OCI-LY7 (cell line): ENCODE measurements at regions not wholly inside any gene's neighbourhood (a gene's known extent, or its start where the extent isn't known, plus 50 kb on each side); places are given as distances from the start of the nearest gene placed in this dataset.

Experiments
- BruUV-seq: library from RNA; stranded (reverse); fragments of 400-500 nt; replicated peaks from 2 replicates; lab custom pipeline; 2021; lab: Mats Ljungman, UMichigan
- CTCF ChIA-PET: fragments of 300-600 bp; sonication (Branson Sonifier 250); formaldehyde crosslinking; loops from one replicate; lab custom pipeline; 2022; ENCODE audit warnings: antibody characterized with exemption; ENCODE audit not compliant: unreplicated experiment; lab: Charles Lee
- POLR2A ChIA-PET: fragments of 300-600 bp; sonication (Branson Sonifier 250); formaldehyde crosslinking; loops from one replicate; lab custom pipeline; 2022; ENCODE audit warnings: antibody characterized with exemption; lab: Charles Lee
- DNase-seq: peaks from one replicate; pipeline ENCODE4 v3.0.0-alpha.2; 2015; ENCODE audit warnings: low spot score
- H2AFZ ChIP-seq: fragments of 200-600 bp; sonication (generic), shearing (Covaris generic); 2 replicates; pipeline ENCODE4 v1.6.1; 2014; ENCODE audit warnings: mild to moderate bottlenecking, antibody characterized with exemption, low read length, moderate library complexity
- H3K27ac ChIP-seq: fragments of 200-600 bp; sonication (generic); 2 replicates; pipeline ENCODE4 v1.5.1; 2014; ENCODE audit warnings: mixed run types, low read depth, mild to moderate bottlenecking, moderate library complexity, low read length, inconsistent platforms; ENCODE audit not compliant: poor library complexity, severe bottlenecking
- H3K36me3 ChIP-seq: fragments of 200-600 bp; sonication (generic); 2 replicates; pipeline ENCODE4 v1.6.1; 2014; ENCODE audit warnings: mild to moderate bottlenecking, antibody characterized with exemption, low read length, moderate library complexity, mixed read lengths; ENCODE audit not compliant: insufficient read depth
- H3K4me1 ChIP-seq: fragments of 200-600 bp; sonication (generic); 2 replicates; pipeline ENCODE4 v1.5.1; 2014; ENCODE audit warnings: mild to moderate bottlenecking, low read length; ENCODE audit not compliant: insufficient read depth, poor library complexity, severe bottlenecking
- H3K4me2 ChIP-seq: fragments of 200-600 bp; sonication (generic); 2 replicates; pipeline ENCODE4 v1.6.1; 2014; ENCODE audit warnings: mild to moderate bottlenecking, low read length
- H3K4me3 ChIP-seq: fragments of 200-600 bp; sonication (generic); 2 replicates; pipeline ENCODE4 v1.5.1; 2014; ENCODE audit warnings: mild to moderate bottlenecking, low read depth, low read length; ENCODE audit not compliant: poor library complexity, severe bottlenecking
- H3K79me2 ChIP-seq: fragments of 200-600 bp; sonication (generic); 2 replicates; pipeline ENCODE4 v1.6.1; 2016; ENCODE audit warnings: low read depth, mild to moderate bottlenecking, low read length, moderate library complexity, mixed read lengths; ENCODE audit not compliant: insufficient read depth
- H3K9me2 ChIP-seq: fragments of 200-600 bp; sonication (generic); 2 replicates; pipeline ENCODE4 v1.6.1; 2016; ENCODE audit warnings: mild to moderate bottlenecking, low read length, mixed read lengths; ENCODE audit not compliant: insufficient read depth
- H3K9me3 ChIP-seq: fragments of 200-600 bp; sonication (generic); 2 replicates; pipeline ENCODE4 v1.6.1; 2014; ENCODE audit warnings: mild to moderate bottlenecking, mixed run types, low read length, mixed read lengths
- H4K20me1 ChIP-seq: fragments of 200-600 bp; sonication (generic); 2 replicates; pipeline ENCODE4 v1.6.1; 2014; ENCODE audit warnings: mild to moderate bottlenecking, antibody characterized with exemption, low read length, moderate library complexity, mixed read lengths; ENCODE audit not compliant: insufficient read depth
- EZH2phosphoT487 ChIP-seq: fragments of 200-600 bp; sonication (generic); IDR thresholded peaks from 2 replicates; pipeline ENCODE4 v1.6.1; 2018; ENCODE audit warnings: low read depth, borderline replicate concordance, mild to moderate bottlenecking, mixed run types, antibody characterized with exemption, low read length, moderate library complexity, mixed read lengths
- intact Hi-C: fragments of 100-400 bp; cut with micrococcal nuclease; formaldehyde crosslinking; loops from one replicate; pipeline ENCODE4 v1.10.0; 2022; ENCODE audit not compliant: unreplicated experiment
- TF ChIP-seq, protein P1 (sequence below): fragments of 200-600 bp; sonication (generic); conservative IDR thresholded peaks from 2 replicates; pipeline ENCODE4 v1.5.1; 2014; ENCODE audit warnings: mild to moderate bottlenecking, antibody characterized with exemption, low read length, moderate library complexity, mixed read lengths

DNA sequence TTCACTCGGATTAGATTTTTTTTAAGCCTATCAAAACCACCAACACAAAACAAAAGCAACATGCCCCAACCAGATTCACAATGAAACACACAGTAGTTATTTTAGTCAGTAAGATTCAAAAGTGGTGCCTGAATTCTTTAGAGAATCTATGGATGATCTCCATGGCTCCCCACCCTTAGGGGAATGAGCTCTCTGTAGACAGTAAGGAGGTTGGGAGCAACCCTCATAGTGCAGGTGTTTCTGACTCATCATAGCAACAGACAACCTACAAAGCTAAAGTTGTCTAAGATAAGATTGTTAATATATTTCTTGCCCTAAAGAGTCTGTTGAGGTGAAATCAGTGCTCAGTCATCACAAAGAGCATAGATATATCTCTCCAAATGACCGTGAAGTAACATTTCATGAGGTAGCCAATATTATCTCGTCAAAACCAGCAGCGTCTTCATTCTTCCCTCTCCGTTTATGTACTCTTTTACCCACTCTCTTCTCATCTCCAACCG, 78.3 kb downstream of the ADAMTS1 start:
- H3K4me2 ChIP-seq: no peak overlapping the region
- no peak overlapping the region for H2AFZ ChIP-seq
- no peak overlapping the region for H3K27ac ChIP-seq
- H3K36me3 ChIP-seq: no peaks in the 10 kb centered on the region
- no peaks in the 10 kb centered on the region for H3K9me2 ChIP-seq
- H4K20me1 ChIP-seq: no peaks in the 10 kb centered on the region
- no peak overlapping the region for H3K4me3 ChIP-seq
- POLR2A ChIA-PET: no interaction called here
- intact Hi-C loops: no loop called here
- no peak for TF ChIP-seq EZH2phosphoT487
- TF ChIP-seq, protein P1, sequence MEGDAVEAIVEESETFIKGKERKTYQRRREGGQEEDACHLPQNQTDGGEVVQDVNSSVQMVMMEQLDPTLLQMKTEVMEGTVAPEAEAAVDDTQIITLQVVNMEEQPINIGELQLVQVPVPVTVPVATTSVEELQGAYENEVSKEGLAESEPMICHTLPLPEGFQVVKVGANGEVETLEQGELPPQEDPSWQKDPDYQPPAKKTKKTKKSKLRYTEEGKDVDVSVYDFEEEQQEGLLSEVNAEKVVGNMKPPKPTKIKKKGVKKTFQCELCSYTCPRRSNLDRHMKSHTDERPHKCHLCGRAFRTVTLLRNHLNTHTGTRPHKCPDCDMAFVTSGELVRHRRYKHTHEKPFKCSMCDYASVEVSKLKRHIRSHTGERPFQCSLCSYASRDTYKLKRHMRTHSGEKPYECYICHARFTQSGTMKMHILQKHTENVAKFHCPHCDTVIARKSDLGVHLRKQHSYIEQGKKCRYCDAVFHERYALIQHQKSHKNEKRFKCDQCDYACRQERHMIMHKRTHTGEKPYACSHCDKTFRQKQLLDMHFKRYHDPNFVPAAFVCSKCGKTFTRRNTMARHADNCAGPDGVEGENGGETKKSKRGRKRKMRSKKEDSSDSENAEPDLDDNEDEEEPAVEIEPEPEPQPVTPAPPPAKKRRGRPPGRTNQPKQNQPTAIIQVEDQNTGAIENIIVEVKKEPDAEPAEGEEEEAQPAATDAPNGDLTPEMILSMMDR: no peak
- CTCF ChIA-PET: no interaction called here
- no peaks in the 10 kb centered on the region for H3K9me3 ChIP-seq
- H3K4me1 ChIP-seq: no peaks in the 10 kb centered on the region
- no peaks in the 10 kb centered on the region for H3K79me2 ChIP-seq
- no TSS peak for BruUV-seq
- DNase-seq: no peak

DNA sequence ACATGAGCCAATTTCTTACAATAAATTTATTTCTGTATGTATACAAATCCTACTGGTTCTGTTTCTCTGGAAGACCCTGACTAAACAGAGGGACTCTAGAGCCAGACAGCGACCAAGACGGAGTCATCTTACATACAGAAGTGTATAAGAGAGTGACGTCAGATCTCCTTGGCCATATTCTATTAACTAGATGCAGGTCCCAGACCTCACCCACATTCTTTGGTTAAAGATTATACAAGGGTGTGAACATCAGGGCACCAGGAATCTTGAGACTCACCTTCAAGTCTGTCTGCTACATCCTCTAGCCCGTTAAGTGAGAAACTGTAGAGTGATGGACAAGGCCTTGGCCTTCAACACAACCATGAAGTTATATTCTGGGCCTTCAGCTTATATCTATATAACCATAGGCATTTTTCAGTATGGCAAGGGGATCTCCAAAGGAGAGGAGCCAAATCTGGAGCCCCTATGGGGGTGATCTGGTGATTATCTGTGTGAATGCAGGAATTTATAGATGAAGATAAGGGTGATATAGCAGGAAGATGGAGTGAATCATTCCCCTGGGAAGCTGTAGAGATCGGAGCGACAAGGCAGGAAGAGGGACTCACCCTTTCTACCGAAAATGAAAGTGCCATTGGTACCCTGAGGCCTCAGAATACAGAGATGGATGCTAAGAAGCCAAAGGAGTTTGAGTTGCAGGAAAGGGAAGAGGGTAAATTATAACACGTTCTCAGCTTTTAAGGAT, 83.9 kb downstream of the ADAMTS1 start:
- CTCF ChIA-PET: no interaction called here
- Histone ChIP-seq H3K9me2 (no peaks in the 10 kb centered on the region), H3K4me2 (no peak overlapping the region), H2AFZ (no peak overlapping the region), H3K4me3 (no peak overlapping the region), H3K4me1 (no peaks in the 10 kb centered on the region), H3K27ac (no peak overlapping the region), H3K79me2 (no peaks in the 10 kb centered on the region), H4K20me1 (no peaks in the 10 kb centered on the region), H3K36me3 (no peaks in the 10 kb centered on the region), H3K9me3 (no peaks in the 10 kb centered on the region)
- TF ChIP-seq, protein P1: no peak
- no peak for DNase-seq
- intact Hi-C loops: no loop called here
- POLR2A ChIA-PET: no interaction called here
- BruUV-seq: no TSS peak

DNA sequence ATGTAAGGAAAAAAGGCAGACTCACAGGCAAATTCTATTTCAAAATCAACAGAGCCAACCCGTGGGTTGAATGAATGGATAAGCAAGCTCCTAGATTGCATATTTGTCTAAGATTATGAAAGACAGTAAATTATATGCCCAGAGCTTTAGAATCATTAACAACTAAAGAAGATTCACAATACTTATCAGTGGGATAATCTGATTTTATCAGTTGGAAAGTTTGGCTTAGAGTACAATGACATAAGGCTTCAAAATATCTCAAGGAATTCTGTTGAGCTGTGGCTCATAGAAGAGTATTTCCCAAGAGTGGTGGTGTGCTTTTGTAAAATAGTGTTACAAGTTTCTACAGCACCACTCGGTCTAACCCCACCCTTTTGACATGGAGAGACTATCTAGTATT, 85.5 kb downstream of the ADAMTS1 start:
- Histone ChIP-seq H2AFZ (no peak overlapping the region), H4K20me1 (no peaks in the 10 kb centered on the region), H3K4me3 (no peak overlapping the region), H3K27ac (no peak overlapping the region), H3K9me3 (no peaks in the 10 kb centered on the region), H3K36me3 (no peaks in the 10 kb centered on the region), H3K4me2 (no peak overlapping the region), H3K79me2 (no peaks in the 10 kb centered on the region), H3K9me2 (no peaks in the 10 kb centered on the region), H3K4me1 (no peaks in the 10 kb centered on the region)
- intact Hi-C loops: no loop called here
- POLR2A ChIA-PET: no interaction called here
- CTCF ChIA-PET: no interaction called here
- no TSS peak for BruUV-seq
- no peak for DNase-seq
- no peak for TF ChIP-seq EZH2phosphoT487
- TF ChIP-seq, protein P1: no peak
